ENCODE measurements at regions not wholly inside any gene's neighbourhood (a gene's known extent, or its start where the extent isn't known, plus 50 kb on each side); places are given as distances from the start of the nearest gene placed in this dataset.

DNA sequence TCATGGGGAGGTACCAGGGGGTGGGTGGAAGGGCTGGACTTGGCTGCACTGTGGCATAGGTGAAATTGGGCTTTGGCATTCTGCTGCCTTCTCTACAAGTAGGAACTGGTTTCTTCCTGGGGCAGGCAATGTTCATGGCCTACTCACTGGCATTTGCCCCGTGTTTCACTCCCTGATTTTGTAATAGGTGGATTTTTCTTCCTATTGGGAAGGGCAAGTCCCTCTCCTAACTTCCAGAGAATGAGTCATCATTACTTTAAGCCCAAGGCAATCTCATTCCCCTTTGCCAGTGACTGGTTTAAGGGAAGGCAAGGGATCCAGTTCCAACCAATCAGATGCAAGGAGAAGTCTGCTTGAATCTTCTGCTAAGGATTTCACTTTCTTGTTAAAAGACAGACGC lies 67.9 kb upstream of the ANKRD55 start:
- TF ChIP-seq, protein P1, sequence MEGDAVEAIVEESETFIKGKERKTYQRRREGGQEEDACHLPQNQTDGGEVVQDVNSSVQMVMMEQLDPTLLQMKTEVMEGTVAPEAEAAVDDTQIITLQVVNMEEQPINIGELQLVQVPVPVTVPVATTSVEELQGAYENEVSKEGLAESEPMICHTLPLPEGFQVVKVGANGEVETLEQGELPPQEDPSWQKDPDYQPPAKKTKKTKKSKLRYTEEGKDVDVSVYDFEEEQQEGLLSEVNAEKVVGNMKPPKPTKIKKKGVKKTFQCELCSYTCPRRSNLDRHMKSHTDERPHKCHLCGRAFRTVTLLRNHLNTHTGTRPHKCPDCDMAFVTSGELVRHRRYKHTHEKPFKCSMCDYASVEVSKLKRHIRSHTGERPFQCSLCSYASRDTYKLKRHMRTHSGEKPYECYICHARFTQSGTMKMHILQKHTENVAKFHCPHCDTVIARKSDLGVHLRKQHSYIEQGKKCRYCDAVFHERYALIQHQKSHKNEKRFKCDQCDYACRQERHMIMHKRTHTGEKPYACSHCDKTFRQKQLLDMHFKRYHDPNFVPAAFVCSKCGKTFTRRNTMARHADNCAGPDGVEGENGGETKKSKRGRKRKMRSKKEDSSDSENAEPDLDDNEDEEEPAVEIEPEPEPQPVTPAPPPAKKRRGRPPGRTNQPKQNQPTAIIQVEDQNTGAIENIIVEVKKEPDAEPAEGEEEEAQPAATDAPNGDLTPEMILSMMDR (conservative IDR thresholded peaks at IDR 0.05 in 1 of 2, IDR thresholded peaks at IDR 0.05 in 1 of 2; ENCODE audit: low read depth in 1 of 2, low read length in 2 of 2) = no peak
- TF ChIP-seq EZH2 (IDR thresholded peaks at IDR 0.05; ENCODE audit: low read length, missing control alignments) = no peak

Measured in fibroblast of lung (primary cell).